ENCODE measurements at regions not wholly inside any gene's neighbourhood (a gene's known extent, or its start where the extent isn't known, plus 50 kb on each side); places are given as distances from the start of the nearest gene placed in this dataset.

- no peaks in the 10 kb centered on the region for H3K9me3 ChIP-seq (ENCODE audit: control insufficient read depth, insufficient read depth, low read depth, low read length)
- H3K4me3 ChIP-seq (replicated peaks in 1 of 4; ENCODE audit: control extremely low read depth in 1 of 4, insufficient read depth in 1 of 4, low read depth in 3 of 4, low read length in 4 of 4), result no peak overlapping the region
Measured at GRCh38 chr11:70833554-70833953, 418.8 kb downstream of the SHANK2 start.

GRCh38 chr11:70834277-70834940 is 418.0 kb downstream of the SHANK2 start:
- no peaks in the 10 kb centered on the region for H3K36me3 ChIP-seq (ENCODE audit: control insufficient read depth, insufficient read depth, low read length)
- no peaks in the 10 kb centered on the region for H3K4me1 ChIP-seq (ENCODE audit: control insufficient read depth, extremely low read depth, insufficient read depth, low read length)
- H3K4me3 ChIP-seq (replicated peaks in 1 of 4; ENCODE audit: control extremely low read depth in 1 of 4, insufficient read depth in 1 of 4, low read depth in 3 of 4, low read length in 4 of 4), result no peak overlapping the region
- H3K27ac ChIP-seq (ENCODE audit: insufficient read depth, low read length), result no peak overlapping the region
- no peak for TF ChIP-seq CTCF (conservative IDR thresholded peaks at IDR 0.05 in 1 of 2, IDR thresholded peaks at IDR 0.05 in 1 of 2; ENCODE audit: low read depth in 1 of 2, low read length in 2 of 2)
- H3K79me2 ChIP-seq (ENCODE audit: control insufficient read depth, insufficient read depth, low read length), result no peaks in the 10 kb centered on the region
- no peaks in the 10 kb centered on the region for H3K27me3 ChIP-seq (ENCODE audit: control insufficient read depth, insufficient read depth, low read length)
- H3K4me2 ChIP-seq (ENCODE audit: extremely low read depth, insufficient read depth, low read length), result no peak overlapping the region
- DNase-seq (ENCODE audit: low read depth in 2 of 2), result no peak
- no peaks in the 10 kb centered on the region for H3K9me3 ChIP-seq (ENCODE audit: control insufficient read depth, insufficient read depth, low read depth, low read length)
- H2AFZ ChIP-seq (ENCODE audit: low read length), result no peak overlapping the region
- H4K20me1 ChIP-seq (ENCODE audit: control insufficient read depth, extremely low read depth, insufficient read depth, low read length), result no peaks in the 10 kb centered on the region
- no peak overlapping the region for H3K9ac ChIP-seq (ENCODE audit: insufficient read depth, low read length)

More at GRCh38 chr11:70833554-70833953, 418.8 kb downstream of the SHANK2 start:
- Histone ChIP-seq H3K9ac (ENCODE audit: insufficient read depth, low read length) (no peak overlapping the region), H4K20me1 (ENCODE audit: control insufficient read depth, extremely low read depth, insufficient read depth, low read length) (no peaks in the 10 kb centered on the region), H3K4me1 (ENCODE audit: control insufficient read depth, extremely low read depth, insufficient read depth, low read length) (no peaks in the 10 kb centered on the region), H2AFZ (ENCODE audit: low read length) (no peak overlapping the region), H3K27ac (ENCODE audit: insufficient read depth, low read length) (no peak overlapping the region), H3K36me3 (ENCODE audit: control insufficient read depth, insufficient read depth, low read length) (no peaks in the 10 kb centered on the region), H3K79me2 (ENCODE audit: control insufficient read depth, insufficient read depth, low read length) (no peaks in the 10 kb centered on the region), H3K4me2 (ENCODE audit: extremely low read depth, insufficient read depth, low read length) (no peak overlapping the region), H3K27me3 (ENCODE audit: control insufficient read depth, insufficient read depth, low read length) (no peaks in the 10 kb centered on the region)
- no peak for TF ChIP-seq EZH2 (IDR thresholded peaks at IDR 0.05; ENCODE audit: low read length, missing control alignments)
- TF ChIP-seq CTCF (conservative IDR thresholded peaks at IDR 0.05 in 1 of 2, IDR thresholded peaks at IDR 0.05 in 1 of 2; ENCODE audit: low read depth in 1 of 2, low read length in 2 of 2), result no peak
- no peak for DNase-seq (ENCODE audit: low read depth in 2 of 2)

- H4K20me1 ChIP-seq (ENCODE audit: control insufficient read depth, extremely low read depth, insufficient read depth, low read length), result no peaks in the 10 kb centered on the region
- no peak for DNase-seq (ENCODE audit: low read depth in 2 of 2)
- TF ChIP-seq EZH2 (IDR thresholded peaks at IDR 0.05; ENCODE audit: low read length, missing control alignments), result no peak
- no peak for TF ChIP-seq CTCF (conservative IDR thresholded peaks at IDR 0.05 in 1 of 2, IDR thresholded peaks at IDR 0.05 in 1 of 2; ENCODE audit: low read depth in 1 of 2, low read length in 2 of 2)
- H3K4me1 ChIP-seq (ENCODE audit: control insufficient read depth, extremely low read depth, insufficient read depth, low read length), result no peaks in the 10 kb centered on the region
- no peaks in the 10 kb centered on the region for H3K36me3 ChIP-seq (ENCODE audit: control insufficient read depth, insufficient read depth, low read length)
- no peak overlapping the region for H3K27ac ChIP-seq (ENCODE audit: insufficient read depth, low read length)
- H3K9ac ChIP-seq (ENCODE audit: insufficient read depth, low read length), result no peak overlapping the region
- H3K9me3 ChIP-seq (ENCODE audit: control insufficient read depth, insufficient read depth, low read depth, low read length), result no peaks in the 10 kb centered on the region
- no peaks in the 10 kb centered on the region for H3K27me3 ChIP-seq (ENCODE audit: control insufficient read depth, insufficient read depth, low read length)
- H2AFZ ChIP-seq (ENCODE audit: low read length), result no peak overlapping the region
- H3K4me2 ChIP-seq (ENCODE audit: extremely low read depth, insufficient read depth, low read length), result no peak overlapping the region
- no peaks in the 10 kb centered on the region for H3K79me2 ChIP-seq (ENCODE audit: control insufficient read depth, insufficient read depth, low read length)
- H3K4me3 ChIP-seq (replicated peaks in 1 of 4; ENCODE audit: control extremely low read depth in 1 of 4, insufficient read depth in 1 of 4, low read depth in 3 of 4, low read length in 4 of 4), result no peak overlapping the region
Measured at GRCh38 chr11:70834984-70835560, 417.3 kb downstream of the SHANK2 start.
